Sigmoid colon (tissue), 6 donors: ENCODE measurements at regions not wholly inside any gene's neighbourhood (a gene's known extent, or its start where the extent isn't known, plus 50 kb on each side); places are given as distances from the start of the nearest gene placed in this dataset.

Experiments used
- DNase-seq: peaks from one replicate; pipeline ENCODE4 v3.0.0-alpha.2; 2019
- H3K27ac ChIP-seq, 4 donors: fragments of 200-600 bp; sonication (generic); one replicate each; pipeline ENCODE4 v1.5.1; 2016 to 2019; ENCODE audit warnings: mild to moderate bottlenecking in 1 of 4
- H3K27me3 ChIP-seq, 3 donors: fragments of 200-600 bp; sonication (generic); one replicate each; pipeline ENCODE4 v1.5.1; 2019; ENCODE audit warnings: mild to moderate bottlenecking in 1 of 3
- H3K36me3 ChIP-seq, 4 donors: fragments of 200-600 bp; sonication (generic); one replicate each; pipeline ENCODE4 v1.5.1; 2016 to 2019
- H3K4me1 ChIP-seq, 4 donors: fragments of 200-600 bp; sonication (generic); one replicate each; pipeline ENCODE4 v1.5.1; 2017 to 2019
- H3K4me3 ChIP-seq, 4 donors: fragments of 200-600 bp; sonication (generic); one replicate each; pipeline ENCODE4 v1.5.1; 2017 to 2019; ENCODE audit warnings: mild to moderate bottlenecking in 2 of 4, moderate library complexity in 1 of 4
- H3K9me3 ChIP-seq, 4 donors: fragments of 200-600 bp in 3 of 4; sonication (generic) in 3 of 4; one replicate each; pipeline versions ENCODE4 v1.5.1 to v1.6.1; 2013 to 2019
- EP300 ChIP-seq, 4 donors: sonication (generic); formaldehyde crosslinking; IDR thresholded peaks; one replicate each; pipeline ENCODE4 v1.6.1; 2017; ENCODE audit warnings: antibody characterized with exemption in 4 of 4
- POLR2A ChIP-seq, 2 donors: fragments of 450-650 bp; IDR thresholded peaks; one replicate each; pipeline ENCODE4 v1.6.1; 2016; ENCODE audit warnings: antibody characterized with exemption in 2 of 2, mild to moderate bottlenecking in 2 of 2, moderate library complexity in 2 of 2
- POLR2AphosphoS5 ChIP-seq, 4 donors: sonication (generic); formaldehyde crosslinking; IDR thresholded peaks; one replicate each; pipeline ENCODE4 v1.6.1; 2017; ENCODE audit warnings: antibody characterized with exemption in 4 of 4
- WGBS, 2 donors: extraction: QIAGEN DNeasy Blood & Tissue Kit; methylation state at CpG; one replicate each; pipeline ENCODE4 v1.1.7; 2013; 5-methylcytosine and 5-hydroxymethylcytosine counted together
- intact Hi-C: fragments of 100-400 bp; cut with DNase I; formaldehyde crosslinking; loops from one replicate; pipeline ENCODE4 v1.15.1; 2023
- TF ChIP-seq, protein P1 (sequence below), 4 experiments: fragments of 450-650 bp in 3 of 4; fragments of 200-600 bp in 1 of 4; IDR thresholded peaks; one replicate each; pipeline ENCODE4 v1.5.1; 2016 to 2019; ENCODE audit warnings: antibody characterized with exemption in 4 of 4, mild to moderate bottlenecking in 3 of 4, moderate library complexity in 2 of 4
- donor health status: healthy with polysubstance abuse.
- donor health status: healthy.

DNA sequence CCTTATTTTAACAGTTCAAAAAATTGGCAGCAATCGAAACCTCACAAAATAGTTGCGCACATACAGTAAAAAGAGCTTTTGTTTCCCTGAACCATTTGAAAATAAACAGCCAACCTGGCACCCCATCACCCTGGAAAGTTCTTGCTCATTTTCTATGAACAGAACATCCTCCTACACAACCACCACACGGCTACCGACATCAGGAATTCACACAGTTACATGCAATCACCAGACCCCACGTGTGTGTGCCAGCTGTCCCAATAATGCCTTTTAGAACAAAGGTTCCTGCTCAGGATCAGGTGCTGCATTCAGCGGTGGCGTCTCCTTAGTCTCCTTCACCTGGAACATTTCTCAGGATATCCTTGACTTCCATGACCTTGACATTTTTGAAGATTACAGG, 186.5 kb downstream of the KLF13 start:
- H3K9me3 ChIP-seq: no peaks in the 10 kb centered on the region
- H3K27me3 ChIP-seq: no peaks in the 10 kb centered on the region
- intact Hi-C loops: no loop called here
- H3K36me3 ChIP-seq: no peaks in the 10 kb centered on the region
- H3K27ac ChIP-seq: no peak overlapping the region
- no peak for TF ChIP-seq POLR2A (IDR thresholded peaks at IDR 0.05)
- TF ChIP-seq EP300 (IDR thresholded peaks at IDR 0.05): no peak
- TF ChIP-seq, protein P1, sequence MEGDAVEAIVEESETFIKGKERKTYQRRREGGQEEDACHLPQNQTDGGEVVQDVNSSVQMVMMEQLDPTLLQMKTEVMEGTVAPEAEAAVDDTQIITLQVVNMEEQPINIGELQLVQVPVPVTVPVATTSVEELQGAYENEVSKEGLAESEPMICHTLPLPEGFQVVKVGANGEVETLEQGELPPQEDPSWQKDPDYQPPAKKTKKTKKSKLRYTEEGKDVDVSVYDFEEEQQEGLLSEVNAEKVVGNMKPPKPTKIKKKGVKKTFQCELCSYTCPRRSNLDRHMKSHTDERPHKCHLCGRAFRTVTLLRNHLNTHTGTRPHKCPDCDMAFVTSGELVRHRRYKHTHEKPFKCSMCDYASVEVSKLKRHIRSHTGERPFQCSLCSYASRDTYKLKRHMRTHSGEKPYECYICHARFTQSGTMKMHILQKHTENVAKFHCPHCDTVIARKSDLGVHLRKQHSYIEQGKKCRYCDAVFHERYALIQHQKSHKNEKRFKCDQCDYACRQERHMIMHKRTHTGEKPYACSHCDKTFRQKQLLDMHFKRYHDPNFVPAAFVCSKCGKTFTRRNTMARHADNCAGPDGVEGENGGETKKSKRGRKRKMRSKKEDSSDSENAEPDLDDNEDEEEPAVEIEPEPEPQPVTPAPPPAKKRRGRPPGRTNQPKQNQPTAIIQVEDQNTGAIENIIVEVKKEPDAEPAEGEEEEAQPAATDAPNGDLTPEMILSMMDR (IDR thresholded peaks at IDR 0.05): no peak
- no peak for TF ChIP-seq POLR2AphosphoS5 (IDR thresholded peaks at IDR 0.05)
- no peak overlapping the region for H3K4me3 ChIP-seq
- DNase-seq: no peak
- WGBS, 2 donors: 93 to 95% methylated on average over 7 of the region's 7 CpGs
- no peaks in the 10 kb centered on the region for H3K4me1 ChIP-seq

DNA sequence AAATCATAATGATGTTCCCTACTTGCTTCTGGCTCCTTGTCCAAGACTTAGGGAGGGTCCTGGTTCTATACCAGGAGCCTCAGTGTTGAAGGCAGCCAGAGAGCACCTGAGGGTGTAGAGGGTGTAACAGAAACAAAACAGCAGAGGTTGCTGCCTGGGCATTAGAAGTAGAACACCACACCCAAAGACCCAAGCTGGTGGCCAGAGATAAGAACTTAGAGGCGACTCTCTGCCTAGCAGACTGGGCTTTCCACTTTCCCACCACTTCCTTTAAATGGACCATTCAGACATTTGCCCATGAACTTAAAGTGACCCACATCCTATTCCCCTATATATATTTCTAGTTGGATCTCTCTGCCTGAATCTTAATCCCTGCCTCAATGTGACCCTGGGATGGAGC, 189.8 kb downstream of the KLF13 start:
- no peak for DNase-seq
- H3K36me3 ChIP-seq: no peaks in the 10 kb centered on the region
- H3K27me3 ChIP-seq: no peaks in the 10 kb centered on the region
- no peaks in the 10 kb centered on the region for H3K4me1 ChIP-seq
- no peak overlapping the region for H3K4me3 ChIP-seq
- intact Hi-C loops: no loop called here
- WGBS, 2 donors: 50 to 90% methylated on average over 1 of the region's 1 CpG
- H3K9me3 ChIP-seq: no peaks in the 10 kb centered on the region
- H3K27ac ChIP-seq: no peak overlapping the region
- TF ChIP-seq EP300 (IDR thresholded peaks at IDR 0.05): no peak
- TF ChIP-seq POLR2A (IDR thresholded peaks at IDR 0.05): no peak
- TF ChIP-seq POLR2AphosphoS5 (IDR thresholded peaks at IDR 0.05): no peak
- TF ChIP-seq, protein P1 (IDR thresholded peaks at IDR 0.05): no peak

DNA sequence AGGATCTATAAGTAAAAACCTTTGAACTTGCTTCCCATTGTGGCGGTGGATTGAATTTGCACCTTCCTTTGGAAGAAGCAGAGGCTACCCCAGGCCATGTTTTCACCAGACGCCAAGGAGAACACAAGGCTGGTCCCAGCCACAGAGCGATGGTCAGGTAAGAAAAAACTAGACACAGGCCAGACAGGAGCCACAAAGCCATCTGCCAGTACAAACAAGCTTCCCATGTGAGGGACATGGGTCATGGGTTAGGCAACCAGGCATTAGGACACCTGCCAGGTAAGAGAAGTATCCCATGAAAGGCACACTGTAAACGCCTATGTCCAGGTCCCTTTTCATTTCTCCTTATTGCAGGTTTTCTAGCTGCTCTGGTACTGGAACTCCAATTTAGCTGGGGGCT, 190.2 kb downstream of the KLF13 start:
- Histone ChIP-seq H3K27ac (no peak overlapping the region), H3K36me3 (no peaks in the 10 kb centered on the region), H3K4me3 (no peak overlapping the region), H3K9me3 (no peaks in the 10 kb centered on the region), H3K4me1 (no peaks in the 10 kb centered on the region), H3K27me3 (no peaks in the 10 kb centered on the region)
- DNase-seq: no peak
- 94 to 97% methylated on average over 4 of the region's 4 CpGs for WGBS, 2 donors
- no peak for TF ChIP-seq POLR2A (IDR thresholded peaks at IDR 0.05)
- TF ChIP-seq, protein P1 (IDR thresholded peaks at IDR 0.05): no peak
- no peak for TF ChIP-seq POLR2AphosphoS5 (IDR thresholded peaks at IDR 0.05)
- intact Hi-C loops: no loop called here

DNA sequence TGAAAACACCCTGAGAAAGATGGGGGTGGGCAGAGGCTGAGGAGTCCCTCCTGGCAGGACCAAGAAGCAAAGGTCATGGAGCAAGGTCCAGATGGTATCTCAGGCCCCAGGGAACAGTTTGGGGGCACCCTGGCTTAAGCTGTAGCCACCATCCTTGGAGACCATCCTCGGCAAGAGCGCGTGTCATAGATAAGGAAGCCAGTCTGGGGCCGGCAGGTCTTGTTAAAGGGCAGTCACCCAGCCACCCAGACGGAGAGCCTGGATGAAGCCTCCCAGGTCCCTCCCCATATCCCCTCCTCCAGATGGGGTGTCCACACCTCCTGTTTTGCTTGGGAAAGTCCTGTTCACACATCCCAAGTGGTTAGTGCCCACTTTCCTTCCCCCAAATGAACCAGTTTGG, 191.1 kb downstream of the KLF13 start:
- 91 to 97% methylated on average over 5 of the region's 5 CpGs for WGBS, 2 donors
- H3K9me3 ChIP-seq: no peaks in the 10 kb centered on the region
- H3K4me1 ChIP-seq: no peaks in the 10 kb centered on the region
- H3K36me3 ChIP-seq: no peaks in the 10 kb centered on the region
- intact Hi-C loops: no loop called here
- H3K4me3 ChIP-seq: no peak overlapping the region
- TF ChIP-seq EP300 (IDR thresholded peaks at IDR 0.05): no peak
- no peak for TF ChIP-seq POLR2AphosphoS5 (IDR thresholded peaks at IDR 0.05)
- TF ChIP-seq, protein P1 (IDR thresholded peaks at IDR 0.05): no peak
- TF ChIP-seq POLR2A (IDR thresholded peaks at IDR 0.05): no peak
- H3K27me3 ChIP-seq: no peaks in the 10 kb centered on the region
- H3K27ac ChIP-seq: no peak overlapping the region
- DNase-seq: no peak

DNA sequence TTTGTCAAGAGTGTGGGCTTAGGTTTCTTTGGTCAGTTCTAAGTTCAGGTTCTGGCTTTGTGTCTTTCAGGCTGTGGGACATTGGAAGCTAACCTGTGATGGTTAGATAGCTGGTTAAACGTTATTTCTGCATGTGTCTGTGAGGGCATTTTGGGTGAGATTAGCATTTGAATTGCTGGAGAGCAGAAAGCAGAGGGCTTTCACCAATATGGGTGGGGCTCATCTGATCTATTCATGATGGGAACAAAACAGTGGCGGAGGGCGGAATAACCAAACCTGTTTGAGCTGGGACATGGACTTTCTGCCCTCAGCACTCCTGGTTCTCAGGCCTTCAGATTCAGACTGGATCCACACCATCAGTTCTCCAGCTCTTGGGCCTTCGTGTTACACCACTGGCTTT, 195.4 kb downstream of the KLF13 start:
- intact Hi-C loops: no loop called here
- DNase-seq: no peak
- 81 to 82% methylated on average over 4 of the region's 4 CpGs for WGBS, 2 donors
- H3K4me1 ChIP-seq: no peaks in the 10 kb centered on the region
- no peaks in the 10 kb centered on the region for H3K27me3 ChIP-seq
- H3K4me3 ChIP-seq: no peak overlapping the region
- TF ChIP-seq POLR2A (IDR thresholded peaks at IDR 0.05) (no peak), POLR2AphosphoS5 (IDR thresholded peaks at IDR 0.05) (no peak), EP300 (IDR thresholded peaks at IDR 0.05) (no peak)
- TF ChIP-seq, protein P1 (IDR thresholded peaks at IDR 0.05): no peak
- no peak overlapping the region for H3K27ac ChIP-seq
- H3K9me3 ChIP-seq: no peaks in the 10 kb centered on the region
- H3K36me3 ChIP-seq: no peaks in the 10 kb centered on the region
